Endothelial cell (in vitro differentiated cells): ENCODE measurements at regions not wholly inside any gene's neighbourhood (a gene's known extent, or its start where the extent isn't known, plus 50 kb on each side); places are given as distances from the start of the nearest gene placed in this dataset.

Source experiments
- DNase-seq: peaks from one replicate; pipeline ENCODE4 v3.0.0; 2021; ENCODE audit warnings: low spot score
- H3K27ac Mint-ChIP-seq: one replicate; pipeline ENCODE4 v1.8.0; 2021; ENCODE audit warnings: mixed read lengths, inconsistent platforms; ENCODE audit not compliant: unreplicated experiment
- H3K27me3 Mint-ChIP-seq: one replicate; pipeline ENCODE4 v1.8.0; 2021; ENCODE audit warnings: mild to moderate bottlenecking, moderate library complexity, mixed read lengths, inconsistent platforms; ENCODE audit not compliant: unreplicated experiment
- H3K36me3 Mint-ChIP-seq: one replicate; pipeline ENCODE4 v1.8.0; 2021; ENCODE audit warnings: mild to moderate bottlenecking, low read depth, mixed read lengths, inconsistent platforms; ENCODE audit not compliant: unreplicated experiment
- H3K4me1 Mint-ChIP-seq: one replicate; pipeline ENCODE4 v1.8.0; 2021; ENCODE audit warnings: mild to moderate bottlenecking, mixed read lengths, inconsistent platforms; ENCODE audit not compliant: unreplicated experiment
- H3K4me3 Mint-ChIP-seq: one replicate; pipeline ENCODE4 v1.8.0; 2021; ENCODE audit warnings: mild to moderate bottlenecking, mixed read lengths, inconsistent platforms; ENCODE audit not compliant: unreplicated experiment
- H3K9me3 Mint-ChIP-seq: one replicate; pipeline ENCODE4 v1.8.0; 2021; ENCODE audit warnings: mixed read lengths, inconsistent platforms; ENCODE audit not compliant: unreplicated experiment
- CTCF ChIP-seq: fragments of 200-600 bp; sonication (generic); IDR thresholded peaks from one replicate; pipeline ENCODE4 v1.5.0; 2021; ENCODE audit warnings: antibody characterized with exemption; ENCODE audit not compliant: unreplicated experiment

GRCh38 chr13:44810061-44810840 is 179.0 kb downstream of the NUFIP1 start:
- H3K36me3 Mint-ChIP-seq: no peaks in the 10 kb centered on the region
- H3K27ac Mint-ChIP-seq: no peak overlapping the region
- H3K27me3 Mint-ChIP-seq: no peaks in the 10 kb centered on the region
- no peak for DNase-seq
- peaks cover 2% of the 10 kb centered on the region for H3K4me1 Mint-ChIP-seq
- no peak for TF ChIP-seq CTCF
- H3K9me3 Mint-ChIP-seq: no peaks in the 10 kb centered on the region
- H3K4me3 Mint-ChIP-seq: no peak overlapping the region

DNA sequence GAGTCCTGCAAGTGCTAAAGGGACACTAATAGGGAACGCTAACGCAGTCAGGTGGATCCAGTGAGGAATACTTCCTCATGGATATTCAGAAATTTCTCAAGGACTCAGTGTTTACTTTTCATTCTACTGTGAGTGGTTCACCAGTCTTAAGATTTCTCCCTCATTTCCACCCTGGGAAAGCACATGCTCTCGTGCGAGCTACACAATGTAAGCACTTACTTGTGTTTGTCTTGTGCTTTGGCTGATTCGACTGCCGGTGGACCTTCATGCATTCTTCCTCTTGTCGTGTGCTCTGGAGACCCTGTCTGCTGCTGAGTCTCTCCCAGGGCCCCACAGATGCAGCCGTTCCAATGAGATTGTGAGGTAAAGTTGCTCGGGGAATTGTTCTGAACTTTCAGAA is 180.1 kb downstream of the NUFIP1 start:
- Mint-ChIP-seq H3K27me3 (no peaks in the 10 kb centered on the region), H3K9me3 (no peaks in the 10 kb centered on the region), H3K4me3 (no peak overlapping the region), H3K4me1 (peaks cover 2% of the 10 kb centered on the region), H3K36me3 (no peaks in the 10 kb centered on the region), H3K27ac (no peak overlapping the region)
- TF ChIP-seq CTCF: no peak
- DNase-seq: no peak

- no peaks in the 10 kb centered on the region for H3K9me3 Mint-ChIP-seq
- DNase-seq: no peak
- H3K4me1 Mint-ChIP-seq: peaks cover 2% of the 10 kb centered on the region
- TF ChIP-seq CTCF: no peak
- no peak overlapping the region for H3K27ac Mint-ChIP-seq
- H3K4me3 Mint-ChIP-seq: no peak overlapping the region
- no peaks in the 10 kb centered on the region for H3K27me3 Mint-ChIP-seq
- H3K36me3 Mint-ChIP-seq: no peaks in the 10 kb centered on the region
These were observed 181.1 kb downstream of the NUFIP1 start for GRCh38 chr13:44808185-44808584.

GRCh38 chr13:44807449-44808034 is 181.7 kb downstream of the NUFIP1 start:
- H3K36me3 Mint-ChIP-seq: no peaks in the 10 kb centered on the region
- DNase-seq: no peak
- no peak for TF ChIP-seq CTCF
- H3K9me3 Mint-ChIP-seq: no peaks in the 10 kb centered on the region
- H3K27ac Mint-ChIP-seq: no peak overlapping the region
- peaks cover 2% of the 10 kb centered on the region for H3K4me1 Mint-ChIP-seq
- H3K27me3 Mint-ChIP-seq: no peaks in the 10 kb centered on the region
- H3K4me3 Mint-ChIP-seq: no peak overlapping the region

GRCh38 chr13:44806826-44807225 is 182.4 kb downstream of the NUFIP1 start:
- Mint-ChIP-seq H3K9me3 (no peaks in the 10 kb centered on the region), H3K27ac (no peak overlapping the region), H3K27me3 (no peaks in the 10 kb centered on the region), H3K4me1 (peaks cover 2% of the 10 kb centered on the region), H3K4me3 (no peak overlapping the region), H3K36me3 (no peaks in the 10 kb centered on the region)
- no peak for TF ChIP-seq CTCF
- no peak for DNase-seq
